NCI-H345 treated with DMSO at 0.1 percent for 48 hours (cell line): ENCODE measurements at regions not wholly inside any gene's neighbourhood (a gene's known extent, or its start where the extent isn't known, plus 50 kb on each side); places are given as distances from the start of the nearest gene placed in this dataset.

Experiments used
- DNase-seq: peaks from one replicate; lab custom pipeline; 2025; ENCODE audit not compliant: unreplicated experiment; lab: John Stamatoyannopoulos, UW

GRCh38 chr10:21099291-21100062 lies 202.4 kb upstream of the NEBL start:
- no peak for DNase-seq

GRCh38 chr10:21097926-21098355 lies 200.8 kb upstream of the NEBL start:
- DNase-seq, result no peak

- DNase-seq, result no peak
Measured at GRCh38 chr10:21095494-21096055, 198.5 kb upstream of the NEBL start.

DNA sequence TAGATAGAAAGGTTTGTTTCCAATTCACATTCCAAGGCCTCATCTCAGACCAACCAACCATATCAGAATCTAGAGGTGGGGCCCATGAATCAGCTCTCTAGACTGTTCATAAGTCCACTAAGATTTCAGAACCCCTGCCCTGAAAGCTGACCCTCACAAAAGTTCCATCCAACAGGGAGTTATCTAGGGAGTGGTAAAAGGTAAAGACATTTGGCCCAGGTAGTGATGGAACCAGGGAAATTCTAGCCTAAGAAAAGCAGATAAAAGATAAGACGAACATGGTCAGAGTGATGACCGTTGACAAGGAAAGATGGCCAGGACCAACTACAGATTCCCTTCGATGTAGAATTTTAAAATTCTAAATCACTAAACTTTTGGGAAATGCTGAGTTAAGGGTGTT lies 198.0 kb upstream of the NEBL start:
- DNase-seq, result no peak

GRCh38 chr10:21092683-21093524 lies 195.8 kb upstream of the NEBL start:
- no peak for DNase-seq

DNA sequence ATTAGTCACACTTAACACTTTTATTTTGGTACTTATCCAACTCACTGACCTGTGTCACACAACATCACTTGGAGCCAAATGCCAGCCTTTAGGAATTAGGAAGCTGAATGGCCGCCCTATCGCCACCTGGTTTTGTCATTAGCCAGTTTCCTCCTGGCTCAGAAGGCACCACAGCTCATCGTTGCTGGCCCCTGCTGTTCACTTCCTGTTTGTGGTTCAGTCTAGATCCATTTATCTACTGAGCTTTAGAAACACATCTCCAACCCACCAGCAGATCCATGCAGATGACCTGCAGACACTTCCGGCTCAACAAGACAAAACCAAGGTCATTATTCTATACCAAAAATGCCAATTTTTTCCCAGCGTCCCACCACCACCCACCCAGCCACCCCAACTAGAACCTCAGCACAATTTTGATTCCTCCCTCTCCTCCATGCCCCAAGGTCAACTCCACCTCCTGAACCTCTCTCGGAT lies 193.5 kb upstream of the NEBL start:
- no peak for DNase-seq

DNA sequence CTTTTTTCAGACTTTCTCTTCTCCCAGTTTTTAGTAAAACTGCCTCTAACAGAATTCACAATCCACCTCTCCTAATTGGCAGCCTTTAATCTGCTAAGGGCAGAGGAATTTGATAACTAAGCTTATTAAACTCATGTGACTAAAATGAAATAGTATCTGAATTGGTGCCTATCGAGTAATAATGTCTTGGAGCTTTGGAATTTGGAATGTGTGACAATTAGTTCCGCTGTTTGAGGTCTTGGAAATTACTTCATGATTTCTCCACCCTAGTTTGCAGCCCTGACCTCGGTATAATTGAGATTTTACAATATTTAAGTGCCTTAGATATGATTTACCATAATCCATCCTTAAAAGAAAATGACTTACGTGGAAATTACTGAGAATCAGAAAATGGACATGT lies 190.4 kb upstream of the NEBL start:
- no peak for DNase-seq

GRCh38 chr10:21084700-21085099 lies 187.6 kb upstream of the NEBL start:
- DNase-seq, result no peak

DNA sequence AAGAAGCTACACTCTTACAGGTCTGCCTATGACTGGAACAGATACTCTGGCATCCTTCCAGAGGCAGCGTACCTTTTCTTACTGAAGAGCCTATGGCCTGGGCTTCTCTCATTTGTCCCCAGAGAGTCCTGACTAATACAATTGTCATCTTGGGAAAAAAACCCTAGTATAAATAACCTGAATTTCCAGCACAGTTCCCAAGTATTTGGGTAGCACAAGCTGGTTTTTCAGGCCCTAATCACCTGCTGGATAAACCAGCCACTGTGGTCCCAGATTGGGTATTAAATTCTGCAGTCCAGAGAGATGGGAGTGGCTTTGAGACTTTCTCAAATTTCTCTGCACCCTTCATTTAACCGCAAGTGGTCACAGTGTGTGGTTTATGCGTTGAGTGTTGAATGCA lies 186.8 kb upstream of the NEBL start:
- DNase-seq, result no peak

GRCh38 chr10:21082206-21082605 lies 185.1 kb upstream of the NEBL start:
- no peak for DNase-seq

DNA sequence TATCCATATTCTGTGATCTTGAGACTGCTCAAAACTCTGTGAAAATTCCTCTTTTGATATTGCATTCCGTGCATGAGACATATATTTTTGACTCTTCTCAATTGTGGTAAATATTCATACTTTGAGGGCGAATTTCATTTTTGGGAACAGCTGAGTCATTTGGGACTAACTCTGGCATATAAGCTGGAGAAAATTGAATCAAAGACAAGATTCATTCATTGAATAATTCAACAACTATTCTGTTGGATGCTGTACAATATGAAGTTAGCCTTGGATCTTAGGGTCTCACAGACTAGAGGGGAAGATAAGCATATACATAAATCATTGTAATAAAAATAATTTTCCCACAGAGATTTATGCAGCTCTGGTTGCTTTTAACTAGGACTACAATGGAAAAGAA lies 183.2 kb upstream of the NEBL start:
- DNase-seq, result no peak

DNA sequence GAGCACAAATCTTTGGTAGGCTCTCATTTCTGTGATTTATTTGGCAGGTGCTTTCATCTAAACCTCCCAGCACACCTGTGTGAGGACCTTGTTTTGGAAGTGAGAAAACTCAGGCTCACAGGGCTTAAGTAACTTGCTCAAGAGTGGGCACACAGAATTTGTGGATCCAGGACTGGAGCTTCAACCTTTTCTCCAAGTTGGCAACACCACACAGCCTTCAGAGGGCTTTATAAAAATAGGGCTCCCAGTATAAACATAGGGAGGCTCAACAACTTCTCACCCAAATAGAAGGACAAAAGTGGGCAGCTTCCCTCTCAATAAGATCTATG lies 182.2 kb upstream of the NEBL start:
- no peak for DNase-seq

DNA sequence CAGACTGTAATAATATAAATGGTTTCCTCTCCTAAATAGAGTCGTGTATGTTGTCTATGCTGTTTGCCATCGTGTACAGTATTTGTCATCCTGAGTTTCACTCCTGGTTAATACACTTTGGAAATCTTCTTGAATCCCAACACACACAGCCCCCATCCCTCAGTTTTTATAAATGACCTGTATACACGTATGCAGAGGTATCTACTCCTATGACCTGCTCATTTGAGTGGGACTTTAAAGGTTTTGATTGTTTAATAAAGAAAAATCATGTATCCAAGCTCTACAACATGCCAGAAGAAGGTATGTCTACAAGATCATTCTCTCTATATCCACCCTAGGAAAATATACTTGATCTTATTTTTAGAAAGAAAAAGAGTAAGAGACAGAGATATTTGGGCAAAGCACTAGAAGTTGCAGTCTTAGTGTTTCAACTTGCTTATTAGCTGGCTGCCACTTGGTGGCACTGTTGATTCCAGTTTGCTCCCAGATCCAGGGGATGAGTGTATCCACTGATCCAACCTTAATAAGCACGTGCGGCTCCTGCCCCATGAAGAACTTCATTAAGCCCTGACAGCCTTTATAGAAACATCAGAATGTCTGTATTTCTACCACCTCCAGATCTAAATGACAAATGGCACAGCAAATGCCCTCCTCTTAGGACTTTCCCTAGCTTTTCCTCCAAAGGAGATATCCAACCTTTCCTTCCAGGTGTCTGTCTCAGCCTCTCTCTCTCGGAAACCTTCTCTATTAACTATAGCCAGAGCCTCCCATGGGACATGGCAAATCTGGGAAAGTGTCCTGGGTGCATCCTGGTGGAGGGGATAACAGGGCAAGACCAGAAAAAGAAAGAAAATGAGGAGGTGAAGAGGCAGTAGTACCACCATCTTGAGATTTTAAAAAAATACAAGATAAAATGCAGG lies 181.6 kb upstream of the NEBL start:
- peak; percentile 19 for DNase-seq

- DNase-seq, result no peak
Measured at GRCh38 chr10:21077681-21078080, 180.6 kb upstream of the NEBL start.

- no peak for DNase-seq
Measured at GRCh38 chr10:21076381-21076780, 179.3 kb upstream of the NEBL start.

GRCh38 chr10:21075880-21076279 lies 178.8 kb upstream of the NEBL start:
- no peak for DNase-seq

- DNase-seq, result no peak
Measured at GRCh38 chr10:21071001-21071673, 174.0 kb upstream of the NEBL start.

GRCh38 chr10:21069929-21070700 lies 173.0 kb upstream of the NEBL start:
- DNase-seq, result peak; percentile 82

GRCh38 chr10:21069278-21069677 lies 172.2 kb upstream of the NEBL start:
- no peak for DNase-seq
